HEK293 (cell line): ENCODE measurements at regions not wholly inside any gene's neighbourhood (a gene's known extent, or its start where the extent isn't known, plus 50 kb on each side); places are given as distances from the start of the nearest gene placed in this dataset.

Experiments
- CTCF ChIP-seq: fragments of 450-650 bp; formaldehyde crosslinking; IDR thresholded peaks from 2 replicates; pipeline ENCODE4 v1.5.1; 2016; ENCODE audit warnings: missing biosample characterization, missing genetic modification characterization
- PBX3 ChIP-seq: sonication (generic); formaldehyde crosslinking; IDR thresholded peaks from 2 replicates; pipeline ENCODE4 v1.8.1; 2022; ENCODE audit warnings: mild to moderate bottlenecking, moderate library complexity, missing genetic modification reagents
- SP2 ChIP-seq: fragments of 450-650 bp; formaldehyde crosslinking; IDR thresholded peaks from 2 replicates; pipeline ENCODE4 v1.5.1; 2016; ENCODE audit warnings: missing biosample characterization, missing genetic modification characterization
- TRIM28 ChIP-seq: IDR thresholded peaks from 2 replicates; pipeline ENCODE4 v1.6.1; 2011; ENCODE audit warnings: low read length, control low read depth, borderline replicate concordance
- ZNF214 ChIP-seq: fragments of 450-650 bp; formaldehyde crosslinking; IDR thresholded peaks from 2 replicates; pipeline ENCODE4 v1.5.1; 2017; ENCODE audit warnings: missing biosample characterization, mild to moderate bottlenecking, missing genetic modification characterization, borderline replicate concordance
- ZNF239 ChIP-seq: fragments of 450-650 bp; formaldehyde crosslinking; IDR thresholded peaks from 2 replicates; pipeline ENCODE4 v1.5.1; 2016; ENCODE audit warnings: missing biosample characterization, missing genetic modification characterization
- ZNF26 ChIP-seq: fragments of 450-650 bp; formaldehyde crosslinking; IDR thresholded peaks from 2 replicates; pipeline ENCODE4 v1.5.1; 2016; ENCODE audit warnings: missing biosample characterization, missing genetic modification characterization
- ZNF362 ChIP-seq: fragments of 450-650 bp; formaldehyde crosslinking; IDR thresholded peaks from 2 replicates; pipeline ENCODE4 v1.5.1; 2016; ENCODE audit warnings: missing biosample characterization, missing genetic modification characterization
- ZNF366 ChIP-seq: fragments of 450-650 bp; formaldehyde crosslinking; conservative IDR thresholded peaks from 2 replicates; pipeline ENCODE4 v1.5.1; 2016; ENCODE audit warnings: missing biosample characterization, missing genetic modification characterization
- ZNF548 ChIP-seq: fragments of 450-650 bp; formaldehyde crosslinking; IDR thresholded peaks from 2 replicates; pipeline ENCODE4 v1.5.1; 2016; ENCODE audit warnings: missing biosample characterization, missing genetic modification characterization
- ZNF624 ChIP-seq: fragments of 450-650 bp; formaldehyde crosslinking; IDR thresholded peaks from 2 replicates; pipeline ENCODE4 v1.5.1; 2017; ENCODE audit warnings: missing biosample characterization, missing genetic modification characterization

- TF ChIP-seq ZNF624 (no peak), CTCF (no peak), SP2 (tag by site-specific recombination) (no peak), TRIM28 (no peak), ZNF26 (tag by site-specific recombination) (no peak), ZNF362 (tag by site-specific recombination) (no peak), ZNF214 (tag by site-specific recombination) (no peak), ZNF366 (tag by site-specific recombination) (no peak), ZNF548 (tag by site-specific recombination) (no peak), PBX3 (CRISPR knock-in tag) (no peak), ZNF239 (no peak)
Observed at GRCh38 chr18:51647346-51647745, 449.9 kb upstream of the MEX3C start.
